HEK293T (cell line): ENCODE measurements at regions not wholly inside any gene's neighbourhood (a gene's known extent, or its start where the extent isn't known, plus 50 kb on each side); places are given as distances from the start of the nearest gene placed in this dataset.

Source experiments
- CTBP1 ChIP-seq: fragments of 450-650 bp; IDR thresholded peaks from 2 replicates; pipeline ENCODE4 v1.6.1; 2016; ENCODE audit warnings: borderline replicate concordance
- ELF4 ChIP-seq: fragments of 450-650 bp; IDR thresholded peaks from 2 replicates; pipeline ENCODE4 v1.6.1; 2017; ENCODE audit warnings: antibody characterized with exemption
- FOXK2 ChIP-seq: fragments of 450-650 bp; IDR thresholded peaks from 2 replicates; pipeline ENCODE4 v1.6.1; 2016; ENCODE audit warnings: mild to moderate bottlenecking
- FOXM1 ChIP-seq: fragments of 450-650 bp; IDR thresholded peaks from 2 replicates; pipeline ENCODE4 v1.6.1; 2017; ENCODE audit warnings: mild to moderate bottlenecking, borderline replicate concordance
- LEF1 ChIP-seq: fragments of 450-650 bp; IDR thresholded peaks from 2 replicates; pipeline ENCODE4 v1.6.1; 2017; ENCODE audit warnings: mild to moderate bottlenecking, borderline replicate concordance
- PKNOX1 ChIP-seq: fragments of 450-650 bp; IDR thresholded peaks from 2 replicates; pipeline ENCODE4 v1.6.1; 2016
- SUZ12 ChIP-seq: fragments of 450-650 bp; IDR thresholded peaks from 2 replicates; pipeline ENCODE4 v1.6.1; 2016; ENCODE audit warnings: mild to moderate bottlenecking

DNA sequence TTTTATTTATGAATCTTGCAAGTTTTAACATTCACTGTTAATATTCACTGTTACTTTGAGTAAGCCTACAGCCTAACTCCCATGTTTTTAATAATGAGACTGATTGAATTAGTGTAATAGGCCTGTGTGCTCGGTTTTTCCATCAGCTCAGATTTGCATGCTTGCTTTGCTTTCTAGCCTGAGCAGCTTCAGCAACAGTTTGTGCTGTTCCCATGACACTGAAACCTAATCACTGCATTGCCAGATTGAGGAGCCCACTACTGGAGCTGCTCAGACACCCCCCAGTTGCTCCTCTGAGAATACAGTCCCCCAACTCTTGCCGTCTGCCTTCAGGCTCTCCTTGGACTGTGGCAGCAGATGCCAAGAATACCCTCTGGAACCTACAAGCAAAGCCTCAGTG is 695.4 kb downstream of the BRINP3 start:
- TF ChIP-seq FOXK2 = no peak
- no peak for TF ChIP-seq ELF4
- TF ChIP-seq SUZ12 = no peak
- no peak for TF ChIP-seq LEF1
- TF ChIP-seq PKNOX1 = no peak
- no peak for TF ChIP-seq CTBP1
- no peak for TF ChIP-seq FOXM1
